ENCODE measurements at regions not wholly inside any gene's neighbourhood (a gene's known extent, or its start where the extent isn't known, plus 50 kb on each side); places are given as distances from the start of the nearest gene placed in this dataset.

- Histone ChIP-seq H3K4me1 (ENCODE audit: insufficient read depth, low read length) (no peaks in the 10 kb centered on the region), H3K4me3 (ENCODE audit: low read length) (no peak overlapping the region), H3K27me3 (ENCODE audit: control insufficient read depth in 1 of 2, insufficient read depth in 2 of 2, low read length in 2 of 2) (no peaks in the 10 kb centered on the region), H3K27ac (ENCODE audit: low read depth in 1 of 2, low read length in 2 of 2) (no peak overlapping the region), H3K9me3 (ENCODE audit: control insufficient read depth in 1 of 2, insufficient read depth in 1 of 2, low read length in 2 of 2) (no peaks in the 10 kb centered on the region), H3K36me3 (ENCODE audit: insufficient read depth, low read length) (no peaks in the 10 kb centered on the region)
- CTCF ChIA-PET: no interaction called here
- intact Hi-C loops (cut with DNase I, micrococcal nuclease): no loop called here
- no peak overlapping the region for H3K4me3 Mint-ChIP-seq
- H3K4me1 Mint-ChIP-seq (ENCODE audit: low read depth): no peaks in the 10 kb centered on the region
- no peaks in the 10 kb centered on the region for H3K27me3 Mint-ChIP-seq
- no peaks in the 10 kb centered on the region for H3K36me3 Mint-ChIP-seq (ENCODE audit: low read depth)
- DNase-seq (no peak), ATAC-seq (ENCODE audit: poor library complexity) (no peak)
- TF ChIP-seq CTCF (IDR thresholded peaks at IDR 0.05): no peak
- POLR2A ChIA-PET: no interaction called here
- H3K9me3 Mint-ChIP-seq: no peaks in the 10 kb centered on the region
- H3K27ac Mint-ChIP-seq: no peak overlapping the region
These were observed 218.4 kb downstream of the ANXA1 start for GRCh38 chr9:73370053-73370452.

- H3K36me3 Mint-ChIP-seq (ENCODE audit: low read depth): no peaks in the 10 kb centered on the region
- DNase-seq (no peak), ATAC-seq (ENCODE audit: poor library complexity) (no peak)
- POLR2A ChIA-PET: no interaction called here
- H3K27ac ChIP-seq (ENCODE audit: low read depth in 1 of 2, low read length in 2 of 2): no peak overlapping the region
- H3K27me3 ChIP-seq (ENCODE audit: control insufficient read depth in 1 of 2, insufficient read depth in 2 of 2, low read length in 2 of 2): no peaks in the 10 kb centered on the region
- CTCF ChIA-PET: no interaction called here
- H3K4me3 ChIP-seq (ENCODE audit: low read length): no peak overlapping the region
- no peaks in the 10 kb centered on the region for H3K36me3 ChIP-seq (ENCODE audit: insufficient read depth, low read length)
- H3K27me3 Mint-ChIP-seq: no peaks in the 10 kb centered on the region
- H3K9me3 ChIP-seq (ENCODE audit: control insufficient read depth in 1 of 2, insufficient read depth in 1 of 2, low read length in 2 of 2): no peaks in the 10 kb centered on the region
- no peaks in the 10 kb centered on the region for H3K4me1 Mint-ChIP-seq (ENCODE audit: low read depth)
- no peaks in the 10 kb centered on the region for H3K4me1 ChIP-seq (ENCODE audit: insufficient read depth, low read length)
- H3K9me3 Mint-ChIP-seq: no peaks in the 10 kb centered on the region
- H3K27ac Mint-ChIP-seq: no peak overlapping the region
- intact Hi-C loops (cut with DNase I, micrococcal nuclease): no loop called here
- H3K4me3 Mint-ChIP-seq: no peak overlapping the region
- no peak for TF ChIP-seq CTCF (IDR thresholded peaks at IDR 0.05)
These were observed 220.1 kb downstream of the ANXA1 start for GRCh38 chr9:73371801-73372200.

GRCh38 chr9:73380411-73380810, 228.7 kb downstream of the ANXA1 start:
- Histone ChIP-seq H3K4me1 (ENCODE audit: insufficient read depth, low read length) (no peaks in the 10 kb centered on the region), H3K4me3 (ENCODE audit: low read length) (no peak overlapping the region), H3K36me3 (ENCODE audit: insufficient read depth, low read length) (no peaks in the 10 kb centered on the region), H3K27me3 (ENCODE audit: control insufficient read depth in 1 of 2, insufficient read depth in 2 of 2, low read length in 2 of 2) (no peaks in the 10 kb centered on the region), H3K9me3 (ENCODE audit: control insufficient read depth in 1 of 2, insufficient read depth in 1 of 2, low read length in 2 of 2) (peaks cover 0 to 6% of the 10 kb centered on the region in 2 experiments), H3K27ac (ENCODE audit: low read depth in 1 of 2, low read length in 2 of 2) (no peak overlapping the region)
- no peaks in the 10 kb centered on the region for H3K27me3 Mint-ChIP-seq
- no peaks in the 10 kb centered on the region for H3K36me3 Mint-ChIP-seq (ENCODE audit: low read depth)
- no peak overlapping the region for H3K4me3 Mint-ChIP-seq
- intact Hi-C loops (cut with DNase I, micrococcal nuclease): no loop called here
- no peaks in the 10 kb centered on the region for H3K4me1 Mint-ChIP-seq (ENCODE audit: low read depth)
- ChIA-PET POLR2A (no interaction called here), CTCF (no interaction called here)
- no peak for DNase-seq
- no peak for ATAC-seq (ENCODE audit: poor library complexity)
- H3K27ac Mint-ChIP-seq: no peak overlapping the region
- no peak for TF ChIP-seq CTCF (IDR thresholded peaks at IDR 0.05)
- H3K9me3 Mint-ChIP-seq: peaks cover 2% of the 10 kb centered on the region

Measured in CD4-positive, alpha-beta T cell (primary cell).